B cell (primary cell): ENCODE measurements at regions not wholly inside any gene's neighbourhood (a gene's known extent, or its start where the extent isn't known, plus 50 kb on each side); places are given as distances from the start of the nearest gene placed in this dataset.

Experiments
- ATAC-seq: fragments of 200-7000 bp; cut with Tn5 transposase; one replicate; pipeline ENCODE4 v1.10.0; 2021; ENCODE audit warnings: low read depth, mild to moderate bottlenecking, moderate number of reproducible peaks, moderate library complexity
- CTCF ChIA-PET: fragments of 350-600 bp; sonication (Branson Sonifier 250); formaldehyde crosslinking; loops from one replicate; lab custom pipeline; 2021; ENCODE audit warnings: antibody characterized with exemption, inconsistent platforms; lab: Charles Lee
- POLR2A ChIA-PET: fragments of 350-600 bp; sonication (Branson Sonifier 250); formaldehyde crosslinking; loops from one replicate; lab custom pipeline; 2021; ENCODE audit warnings: antibody characterized with exemption; lab: Charles Lee
- DNase-seq: peaks from one replicate; pipeline ENCODE4 v3.0.0; 2013
- H2AFZ ChIP-seq: 2 replicates; pipeline ENCODE4 v1.6.1; 2012; ENCODE audit warnings: mild to moderate bottlenecking, low read depth, low read length; ENCODE audit not compliant: insufficient read depth, poor library complexity, severe bottlenecking
- H3K27ac ChIP-seq, 2 donors: 1 replicate in 1 of 2; 2 replicates in 1 of 2; pipeline ENCODE4 v1.5.1; 2012 to 2013; ENCODE audit warnings: low read length in 2 of 2, mild to moderate bottlenecking in 2 of 2, moderate library complexity in 1 of 2
- H3K27me3 ChIP-seq, 4 experiments: fragments of 200-600 bp in 1 of 4; sonication (generic) in 1 of 4; replicated peaks in 1 of 4; 1 replicate in 2 of 4; 2 replicates in 2 of 4; pipeline versions ENCODE4 v1.6.1 to v1.7.0; 2013 to 2016; ENCODE audit warnings: low read length in 3 of 4, mild to moderate bottlenecking in 2 of 4, mixed read lengths in 1 of 4, moderate library complexity in 1 of 4; ENCODE audit not compliant: insufficient read depth in 4 of 4, control insufficient read depth in 3 of 4; ENCODE audit errors: control extremely low read depth in 1 of 4
- H3K36me3 ChIP-seq, 2 experiments: replicated peaks in 1 of 2; 1 replicate in 1 of 2; 2 replicates in 1 of 2; pipeline versions ENCODE4 v1.6.1 to v1.7.1; 2013; ENCODE audit warnings: low read length in 1 of 2; ENCODE audit not compliant: insufficient read depth in 2 of 2, control insufficient read depth in 1 of 2; ENCODE audit errors: control extremely low read depth in 1 of 2, extremely low read depth in 1 of 2
- H3K4me1 ChIP-seq, 2 donors: fragments of 200-600 bp in 1 of 2; sonication (generic) in 1 of 2; 1 replicate in 1 of 2; 2 replicates in 1 of 2; pipeline versions ENCODE4 v1.5.1 to v1.6.1; 2013 to 2017; ENCODE audit warnings: low read length in 2 of 2; ENCODE audit not compliant: control insufficient read depth in 2 of 2, insufficient read depth in 2 of 2
- H3K4me2 ChIP-seq: replicated peaks from 2 replicates; pipeline ENCODE3; 2012; ENCODE audit warnings: mild to moderate bottlenecking, low read depth, low read length; ENCODE audit not compliant: poor library complexity, severe bottlenecking
- H3K4me3 ChIP-seq, 5 experiments: fragments of 200-600 bp in 1 of 5; sonication (generic) in 1 of 5; 1 replicate in 3 of 5; 2 replicates in 2 of 5; pipeline versions ENCODE4 v1.5.1 to v1.7.0; 2011 to 2016; ENCODE audit warnings: low read length in 4 of 5, mild to moderate bottlenecking in 4 of 5, low read depth in 2 of 5, control low read depth in 1 of 5, moderate library complexity in 1 of 5; ENCODE audit not compliant: insufficient read depth in 1 of 5; ENCODE audit errors: control extremely low read depth in 1 of 5, extremely low read depth in 1 of 5
- H3K79me2 ChIP-seq: fragments of 200-600 bp; sonication (generic); one replicate; pipeline ENCODE4 v1.6.0; 2016; ENCODE audit warnings: low read length; ENCODE audit not compliant: control insufficient read depth, insufficient read depth
- H3K9ac ChIP-seq: fragments of 200-600 bp; sonication (generic); 2 replicates; pipeline ENCODE4 v1.6.1; 2017; ENCODE audit warnings: mild to moderate bottlenecking, low read length, moderate library complexity
- H3K9me3 ChIP-seq, 3 donors: one replicate each; pipeline versions ENCODE4 v1.6.1 to v1.7.1; 2013; ENCODE audit warnings: low read length in 2 of 3; ENCODE audit not compliant: control insufficient read depth in 2 of 3, insufficient read depth in 1 of 3; ENCODE audit errors: control extremely low read depth in 1 of 3
- H4K20me1 ChIP-seq: 2 replicates; pipeline ENCODE4 v1.6.0; 2012; ENCODE audit warnings: mild to moderate bottlenecking, low read length; ENCODE audit not compliant: insufficient read depth, control insufficient read depth, poor library complexity, severe bottlenecking
- H3K27ac Mint-ChIP-seq: one replicate; pipeline ENCODE4 v1.8.0; 2021; ENCODE audit warnings: mixed read lengths
- H3K27me3 Mint-ChIP-seq: one replicate; pipeline ENCODE4 v1.8.0; 2021; ENCODE audit warnings: mixed read lengths
- H3K4me1 Mint-ChIP-seq: one replicate; pipeline ENCODE4 v1.8.0; 2021; ENCODE audit warnings: mixed read lengths
- H3K4me3 Mint-ChIP-seq: one replicate; pipeline ENCODE4 v1.8.0; 2021; ENCODE audit warnings: mixed read lengths
- H3K9me3 Mint-ChIP-seq: one replicate; pipeline ENCODE4 v1.8.0; 2022; ENCODE audit warnings: mixed read lengths; ENCODE audit not compliant: insufficient read depth
- CTCF ChIP-seq: fragments of 200-600 bp; IDR thresholded peaks from one replicate; pipeline ENCODE4 v1.8.0; 2022; ENCODE audit warnings: antibody characterized with exemption, mild to moderate bottlenecking
- EZH2 ChIP-seq: IDR thresholded peaks from 2 replicates; pipeline ENCODE4 v1.6.1; 2012; ENCODE audit warnings: borderline replicate concordance, low read depth, mild to moderate bottlenecking, moderate library complexity, low read length; ENCODE audit not compliant: insufficient read depth, poor library complexity, severe bottlenecking
- WGBS: methylation state at CpG from one replicate; pipeline ENCODE4 v1.1.5; 2013; ENCODE audit warnings: missing lambda C conversion rate; ENCODE audit not compliant: insufficient coverage; 5-methylcytosine and 5-hydroxymethylcytosine counted together
- intact Hi-C: fragments of 100-400 bp; cut with micrococcal nuclease; formaldehyde crosslinking; loops from one replicate; pipeline ENCODE4 v1.10.0; 2022

DNA sequence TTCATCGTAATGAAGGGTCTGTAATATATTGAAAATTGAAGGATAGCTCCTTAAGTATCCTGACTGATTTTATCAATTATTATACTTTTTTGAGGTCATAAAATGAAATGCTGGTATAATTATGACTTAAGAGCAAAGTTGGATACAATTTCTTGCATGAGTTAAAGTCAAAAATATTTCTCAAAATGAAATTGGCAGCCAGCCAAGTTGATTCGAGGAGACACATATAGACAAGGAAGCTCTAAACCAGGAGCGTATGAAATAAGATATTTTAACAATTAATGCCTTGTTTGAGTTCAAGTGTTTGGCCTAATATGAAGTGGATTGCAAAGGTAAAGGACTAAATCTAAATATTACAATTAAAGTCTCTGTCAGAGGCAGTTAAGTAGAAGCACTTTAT, 260.4 kb upstream of the DSEL start:
- Histone ChIP-seq H3K27ac (no peak overlapping the region), H2AFZ (no peak overlapping the region), H3K4me3 (no peak overlapping the region), H3K27me3 (no peaks in the 10 kb centered on the region), H3K79me2 (no peaks in the 10 kb centered on the region), H4K20me1 (no peaks in the 10 kb centered on the region), H3K9ac (no peak overlapping the region), H3K36me3 (no peaks in the 10 kb centered on the region), H3K9me3 (no peaks in the 10 kb centered on the region), H3K4me1 (no peaks in the 10 kb centered on the region), H3K4me2 (no peak overlapping the region)
- no peak overlapping the region for H3K4me3 Mint-ChIP-seq
- H3K27ac Mint-ChIP-seq, result no peak overlapping the region
- no peak for TF ChIP-seq EZH2
- CTCF ChIA-PET, result no interaction called here
- no peaks in the 10 kb centered on the region for H3K4me1 Mint-ChIP-seq
- ATAC-seq (no peak), DNase-seq (no peak)
- H3K27me3 Mint-ChIP-seq, result no peaks in the 10 kb centered on the region
- POLR2A ChIA-PET, result no interaction called here
- no peaks in the 10 kb centered on the region for H3K9me3 Mint-ChIP-seq
- no CpG with 5 or more reads among the region's 3 CpGs for WGBS
- intact Hi-C loops, result no loop called here

GRCh38 chr18:67771271-67771670, 254.8 kb upstream of the DSEL start:
- H4K20me1 ChIP-seq, result no peaks in the 10 kb centered on the region
- H3K9me3 ChIP-seq, result no peaks in the 10 kb centered on the region
- no peak overlapping the region for H3K4me2 ChIP-seq
- no peak overlapping the region for H2AFZ ChIP-seq
- H3K9ac ChIP-seq, result no peak overlapping the region
- no peaks in the 10 kb centered on the region for H3K79me2 ChIP-seq
- Mint-ChIP-seq H3K9me3 (no peaks in the 10 kb centered on the region), H3K4me1 (no peaks in the 10 kb centered on the region), H3K4me3 (no peak overlapping the region), H3K27ac (no peak overlapping the region), H3K27me3 (no peaks in the 10 kb centered on the region)
- no peaks in the 10 kb centered on the region for H3K27me3 ChIP-seq
- intact Hi-C loops, result no loop called here
- H3K4me1 ChIP-seq, result no peaks in the 10 kb centered on the region
- H3K27ac ChIP-seq, result no peak overlapping the region
- ChIA-PET CTCF (no interaction called here), POLR2A (no interaction called here)
- TF ChIP-seq EZH2 (no peak), CTCF (no peak)
- 83% methylated on average over 2 of the region's 2 CpGs for WGBS
- ATAC-seq (no peak), DNase-seq (no peak)
- H3K4me3 ChIP-seq, result no peak overlapping the region
- no peaks in the 10 kb centered on the region for H3K36me3 ChIP-seq
